Natural killer cell (primary cell): ENCODE measurements at regions not wholly inside any gene's neighbourhood (a gene's known extent, or its start where the extent isn't known, plus 50 kb on each side); places are given as distances from the start of the nearest gene placed in this dataset.

Experiments used
- ATAC-seq, 3 donors: fragments of 150-1000 bp in 2 of 3; fragments of 200-7000 bp in 1 of 3; cut with Tn5 transposase; 1 replicate in 1 of 3; 2 replicates in 2 of 3; pipeline ENCODE4 v1.10.0; 2021; ENCODE audit warnings: mild to moderate bottlenecking in 2 of 3, moderate library complexity in 2 of 3
- DNase-seq, 2 donors: peaks; one replicate each; pipeline versions ENCODE4 v3.0.0 to v3.0.0-alpha.2; 2013 to 2021; ENCODE audit warnings: mixed read lengths in 1 of 2
- H3K27ac ChIP-seq: one replicate; pipeline ENCODE4 v1.5.1; 2013; ENCODE audit warnings: mild to moderate bottlenecking, low read length
- H3K27me3 ChIP-seq: one replicate; pipeline ENCODE4 v1.6.1; 2013; ENCODE audit warnings: low read length; ENCODE audit not compliant: control insufficient read depth, insufficient read depth
- H3K36me3 ChIP-seq: one replicate; pipeline ENCODE4 v1.6.1; 2013; ENCODE audit warnings: low read length; ENCODE audit not compliant: control insufficient read depth, insufficient read depth
- H3K4me1 ChIP-seq: one replicate; pipeline ENCODE4 v1.6.1; 2013; ENCODE audit warnings: low read length; ENCODE audit not compliant: control insufficient read depth, insufficient read depth
- H3K4me3 ChIP-seq: one replicate; pipeline ENCODE4 v1.5.1; 2013; ENCODE audit warnings: low read length
- H3K9me3 ChIP-seq: one replicate; pipeline ENCODE4 v1.6.1; 2013; ENCODE audit warnings: low read length; ENCODE audit not compliant: control insufficient read depth, insufficient read depth
- H3K27ac Mint-ChIP-seq, 2 donors: one replicate each; pipeline ENCODE4 v1.8.0; 2022; ENCODE audit warnings: mild to moderate bottlenecking in 2 of 2, mixed read lengths in 2 of 2, moderate library complexity in 1 of 2
- H3K27me3 Mint-ChIP-seq, 2 donors: one replicate each; pipeline ENCODE4 v1.8.0; 2022; ENCODE audit warnings: low read depth in 2 of 2, mixed read lengths in 2 of 2
- H3K36me3 Mint-ChIP-seq: one replicate; pipeline ENCODE4 v1.8.0; 2022; ENCODE audit warnings: mixed read lengths
- H3K4me1 Mint-ChIP-seq, 2 donors: one replicate each; pipeline ENCODE4 v1.8.0; 2022; ENCODE audit warnings: mixed read lengths in 2 of 2
- H3K4me3 Mint-ChIP-seq: one replicate; pipeline ENCODE4 v1.8.0; 2022; ENCODE audit warnings: mild to moderate bottlenecking, moderate library complexity, mixed read lengths
- H3K9me3 Mint-ChIP-seq, 2 donors: one replicate each; pipeline ENCODE4 v1.8.0; 2022; ENCODE audit warnings: mixed read lengths in 2 of 2
- CTCF ChIP-seq: fragments of 200-600 bp; IDR thresholded peaks from one replicate; pipeline ENCODE4 v1.8.0; 2022; ENCODE audit warnings: antibody characterized with exemption
- WGBS: methylation state at CpG from one replicate; pipeline ENCODE4 v1.1.7; 2013; ENCODE audit warnings: missing lambda C conversion rate; ENCODE audit not compliant: insufficient coverage; 5-methylcytosine and 5-hydroxymethylcytosine counted together
- intact Hi-C: fragments of 100-400 bp; cut with micrococcal nuclease; formaldehyde crosslinking; loops from one replicate; pipeline ENCODE4 v1.14.2; 2022

- ATAC-seq (no peak), DNase-seq (no peak)
- Histone ChIP-seq H3K4me1 (no peaks in the 10 kb centered on the region), H3K9me3 (no peaks in the 10 kb centered on the region), H3K4me3 (no peak overlapping the region), H3K36me3 (no peaks in the 10 kb centered on the region), H3K27ac (no peak overlapping the region), H3K27me3 (no peaks in the 10 kb centered on the region)
- Mint-ChIP-seq H3K27ac (no peak overlapping the region), H3K27me3 (peaks cover 7% of the 10 kb centered on the region in 2 donors), H3K4me1 (peaks cover 0 to 4% of the 10 kb centered on the region in 2 donors), H3K9me3 (no peaks in the 10 kb centered on the region), H3K36me3 (no peaks in the 10 kb centered on the region), H3K4me3 (no peak overlapping the region)
- intact Hi-C loops, result no loop called here
- 69% methylated on average over 13 of the region's 13 CpGs for WGBS
- TF ChIP-seq CTCF, result no peak
These were observed 406.0 kb downstream of the SEC14L1 start for GRCh38 chr17:77546772-77547241.

- no peaks in the 10 kb centered on the region for H3K36me3 ChIP-seq
- intact Hi-C loops, result no loop called here
- no peaks in the 10 kb centered on the region for H3K4me1 ChIP-seq
- no peaks in the 10 kb centered on the region for H3K27me3 ChIP-seq
- Mint-ChIP-seq H3K27ac (no peak overlapping the region), H3K4me3 (no peak overlapping the region), H3K9me3 (no peaks in the 10 kb centered on the region), H3K36me3 (no peaks in the 10 kb centered on the region), H3K27me3 (peaks cover 0 to 3% of the 10 kb centered on the region in 2 donors), H3K4me1 (no peaks in the 10 kb centered on the region)
- ATAC-seq, result no peak
- TF ChIP-seq CTCF, result no peak
- DNase-seq, result no peak
- H3K4me3 ChIP-seq, result no peak overlapping the region
- no peaks in the 10 kb centered on the region for H3K9me3 ChIP-seq
- WGBS, result 44% methylated on average over 5 of the region's 5 CpGs
- H3K27ac ChIP-seq, result no peak overlapping the region
These were observed 408.2 kb downstream of the SEC14L1 start for GRCh38 chr17:77548967-77549366.

GRCh38 chr17:77549726-77550366 lies 408.7 kb upstream of the TNRC6C start:
- Mint-ChIP-seq H3K4me1 (no peaks in the 10 kb centered on the region), H3K27me3 (peaks cover 0 to 3% of the 10 kb centered on the region in 2 donors), H3K4me3 (no peak overlapping the region), H3K36me3 (no peaks in the 10 kb centered on the region), H3K27ac (no peak overlapping the region), H3K9me3 (no peaks in the 10 kb centered on the region)
- DNase-seq (no peak), ATAC-seq (no peak)
- no peaks in the 10 kb centered on the region for H3K9me3 ChIP-seq
- H3K4me3 ChIP-seq, result no peak overlapping the region
- 82% methylated on average over 10 of the region's 10 CpGs for WGBS
- no peak overlapping the region for H3K27ac ChIP-seq
- intact Hi-C loops, result no loop called here
- H3K36me3 ChIP-seq, result no peaks in the 10 kb centered on the region
- no peaks in the 10 kb centered on the region for H3K27me3 ChIP-seq
- no peaks in the 10 kb centered on the region for H3K4me1 ChIP-seq
- no peak for TF ChIP-seq CTCF

- WGBS, result 84% methylated on average over 5 of the region's 5 CpGs
- H3K36me3 ChIP-seq, result no peaks in the 10 kb centered on the region
These were observed 404.9 kb upstream of the TNRC6C start for GRCh38 chr17:77553459-77554066.

More at GRCh38 chr17:77553459-77554066, 404.9 kb upstream of the TNRC6C start:
- Histone ChIP-seq H3K4me1 (peaks cover 6% of the 10 kb centered on the region), H3K4me3 (no peak overlapping the region), H3K27ac (no peak overlapping the region), H3K27me3 (no peaks in the 10 kb centered on the region), H3K9me3 (no peaks in the 10 kb centered on the region)
- DNase-seq (no peak), ATAC-seq (no peak)
- Mint-ChIP-seq H3K27ac (no peak overlapping the region), H3K27me3 (peaks cover 8 to 11% of the 10 kb centered on the region in 2 donors), H3K4me1 (no peaks in the 10 kb centered on the region), H3K36me3 (no peaks in the 10 kb centered on the region), H3K9me3 (no peaks in the 10 kb centered on the region), H3K4me3 (no peak overlapping the region)
- no peak for TF ChIP-seq CTCF
- intact Hi-C loops, result no loop called here
